Thyroid gland (tissue), 4 donors: ENCODE measurements at regions not wholly inside any gene's neighbourhood (a gene's known extent, or its start where the extent isn't known, plus 50 kb on each side); places are given as distances from the start of the nearest gene placed in this dataset.

ENCODE experiments used
- DNase-seq, 2 donors: peaks; one replicate each; pipeline ENCODE4 v3.0.0-alpha.2; 2019
- H3K27ac ChIP-seq, 3 donors: fragments of 200-600 bp; sonication (generic); 1 replicate in 2 of 3; 2 replicates in 1 of 3; pipeline ENCODE4 v1.5.1; 2016 to 2019; ENCODE audit warnings: mild to moderate bottlenecking in 1 of 3, moderate library complexity in 1 of 3
- H3K27me3 ChIP-seq: fragments of 200-600 bp; sonication (generic); one replicate; pipeline ENCODE4 v1.5.1; 2019
- H3K36me3 ChIP-seq, 2 donors: fragments of 200-600 bp; sonication (generic); one replicate each; pipeline ENCODE4 v1.5.1; 2016 to 2019
- H3K4me1 ChIP-seq, 2 donors: fragments of 200-600 bp; sonication (generic); one replicate each; pipeline ENCODE4 v1.5.1; 2017 to 2019
- H3K4me3 ChIP-seq, 3 donors: fragments of 200-600 bp; sonication (generic); replicated peaks in 1 of 3; 1 replicate in 2 of 3; 2 replicates in 1 of 3; pipeline ENCODE4 v1.5.1; 2016; ENCODE audit warnings: mild to moderate bottlenecking in 1 of 3
- H3K9me3 ChIP-seq: fragments of 200-600 bp; sonication (generic); one replicate; pipeline ENCODE4 v1.5.1; 2017
- CTCF ChIP-seq, 6 experiments: fragments of 200-600 bp in 3 of 6; fragments of 450-650 bp in 3 of 6; sonication (generic) in 3 of 6; IDR thresholded peaks; one replicate each; pipeline ENCODE4 v1.5.1; 2016 to 2019; ENCODE audit warnings: antibody characterized with exemption in 6 of 6, mild to moderate bottlenecking in 2 of 6, inconsistent platforms in 1 of 6, moderate library complexity in 1 of 6
- POLR2A ChIP-seq, 2 donors: fragments of 450-650 bp; IDR thresholded peaks; one replicate each; pipeline ENCODE4 v1.6.1; 2017; ENCODE audit warnings: antibody characterized with exemption in 2 of 2, mild to moderate bottlenecking in 2 of 2, moderate library complexity in 1 of 2
- WGBS, 2 donors: methylation state at CpG; one replicate each; pipeline ENCODE4 v1.1.5; 2017; 5-methylcytosine and 5-hydroxymethylcytosine counted together
- intact Hi-C: fragments of 100-400 bp; cut with DNase I; formaldehyde crosslinking; loops from one replicate; pipeline ENCODE4 v1.15.1; 2023

- intact Hi-C loops: loop anchor here (5.0 kb wide), 1 partner anchor 51 kb away; no protein-coding TSS in a partner anchor
- Histone ChIP-seq H3K9me3 (no peaks in the 10 kb centered on the region), H3K27me3 (no peaks in the 10 kb centered on the region), H3K4me3 (no peak overlapping the region), H3K27ac (no peak overlapping the region), H3K36me3 (no peaks in the 10 kb centered on the region), H3K4me1 (peaks cover 16 to 24% of the 10 kb centered on the region in 2 donors)
- no peak for DNase-seq
- TF ChIP-seq CTCF (IDR thresholded peaks at IDR 0.05) (no peak), POLR2A (IDR thresholded peaks at IDR 0.05) (no peak)
- 85 to 87% methylated on average over 10 of the region's 10 CpGs for WGBS, 2 donors
These were observed 110.7 kb upstream of the TMCO5A start for GRCh38 chr15:37823601-37824275.

- H3K9me3 ChIP-seq: no peaks in the 10 kb centered on the region
- H3K27ac ChIP-seq: no peak overlapping the region
- H3K36me3 ChIP-seq: no peaks in the 10 kb centered on the region
- no peak overlapping the region for H3K4me3 ChIP-seq
- TF ChIP-seq POLR2A (IDR thresholded peaks at IDR 0.05) (no peak), CTCF (IDR thresholded peaks at IDR 0.05) (no peak)
- no peaks in the 10 kb centered on the region for H3K27me3 ChIP-seq
- intact Hi-C loops: loop anchor here (5.0 kb wide), 1 partner anchor 53 kb away; no protein-coding TSS in a partner anchor
- no peak for DNase-seq
- peaks cover 14 to 18% of the 10 kb centered on the region in 2 donors for H3K4me1 ChIP-seq
- 75 to 86% methylated on average over 6 of the region's 6 CpGs for WGBS, 2 donors
These were observed 109.6 kb upstream of the TMCO5A start for GRCh38 chr15:37824717-37825382.

- H3K27me3 ChIP-seq: no peaks in the 10 kb centered on the region
- no peaks in the 10 kb centered on the region for H3K9me3 ChIP-seq
- no peaks in the 10 kb centered on the region for H3K36me3 ChIP-seq
- WGBS, 2 donors: 11 to 17% methylated on average over 3 of the region's 3 CpGs
- no peak for DNase-seq
- TF ChIP-seq POLR2A (IDR thresholded peaks at IDR 0.05): no peak
- no peak for TF ChIP-seq CTCF (IDR thresholded peaks at IDR 0.05)
- H3K4me3 ChIP-seq: no peak overlapping the region
- H3K4me1 ChIP-seq: peaks cover 10 to 12% of the 10 kb centered on the region in 2 donors
- intact Hi-C loops: no loop called here
- H3K27ac ChIP-seq: peak overlapping the region in 1 of 3 donors; percentile 13
These were observed 97.2 kb upstream of the TMCO5A start for GRCh38 chr15:37837276-37837675.

- intact Hi-C loops: no loop called here
- TF ChIP-seq CTCF (IDR thresholded peaks at IDR 0.05) (no peak), POLR2A (IDR thresholded peaks at IDR 0.05) (no peak)
- Histone ChIP-seq H3K9me3 (no peaks in the 10 kb centered on the region), H3K4me1 (peaks cover 0 to 7% of the 10 kb centered on the region in 2 donors), H3K27me3 (no peaks in the 10 kb centered on the region), H3K36me3 (no peaks in the 10 kb centered on the region), H3K4me3 (no peak overlapping the region), H3K27ac (no peak overlapping the region)
- DNase-seq: no peak
- WGBS, 2 donors: 91 to 96% methylated on average over 3 of the region's 3 CpGs
These were observed 86.7 kb upstream of the TMCO5A start for GRCh38 chr15:37847776-37848175.

- Histone ChIP-seq H3K27ac (no peak overlapping the region), H3K9me3 (no peaks in the 10 kb centered on the region), H3K4me3 (no peak overlapping the region), H3K4me1 (no peaks in the 10 kb centered on the region), H3K36me3 (no peaks in the 10 kb centered on the region), H3K27me3 (no peaks in the 10 kb centered on the region)
- intact Hi-C loops: no loop called here
- TF ChIP-seq POLR2A (IDR thresholded peaks at IDR 0.05): no peak
- TF ChIP-seq CTCF (IDR thresholded peaks at IDR 0.05): no peak
- WGBS, 2 donors: 90 to 95% methylated on average over 5 of the region's 5 CpGs
- DNase-seq: no peak
These were observed 78.3 kb upstream of the TMCO5A start for GRCh38 chr15:37856109-37856508.
